ENCODE measurements at regions not wholly inside any gene's neighbourhood (a gene's known extent, or its start where the extent isn't known, plus 50 kb on each side); places are given as distances from the start of the nearest gene placed in this dataset.
"Not testable (repeated sequence)": the region's sequence is repeated elsewhere in the genome, so short reads cannot be mapped to it uniquely, and the experiment has no call there.

DNA sequence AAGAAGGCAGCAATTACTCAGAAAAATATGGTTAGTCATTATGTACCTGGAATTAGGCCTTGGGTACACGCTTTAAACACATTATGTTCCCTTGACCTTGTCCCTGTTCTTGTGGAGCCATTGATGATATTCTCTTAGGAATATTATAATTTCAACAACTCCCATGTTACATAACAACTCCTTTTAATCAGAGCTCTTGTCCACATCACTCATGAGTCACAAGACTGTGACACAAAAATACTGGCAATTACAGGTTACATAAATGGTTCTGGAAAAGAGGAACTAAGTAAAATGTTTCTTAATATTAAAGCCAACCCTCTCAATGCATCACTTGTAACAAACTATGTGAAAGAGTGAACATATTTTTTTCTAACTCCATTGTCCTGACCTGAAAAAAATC lies 143.8 kb upstream of the PCLO start:
- DNase-seq, result no peak

DNA sequence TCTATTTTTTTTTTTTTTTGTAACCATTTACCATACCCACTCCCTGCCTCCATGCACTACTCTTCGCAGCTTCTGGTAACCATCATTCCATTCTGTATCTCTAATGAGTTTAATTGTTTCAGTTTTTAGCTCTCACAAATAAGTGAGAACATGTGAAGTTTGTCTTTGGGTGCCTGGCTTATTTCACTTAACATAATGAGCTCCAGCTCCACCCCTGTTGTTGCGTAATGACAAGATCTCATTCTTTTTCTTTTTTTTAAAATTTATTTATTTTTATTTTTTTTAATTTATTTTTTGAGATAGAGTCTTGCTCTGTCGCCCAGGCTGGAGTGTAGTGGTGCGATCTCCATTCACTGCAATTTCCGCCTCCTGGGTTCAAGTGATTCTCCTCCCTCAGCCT lies 142.3 kb upstream of the PCLO start:
- DNase-seq, result no peak

DNA sequence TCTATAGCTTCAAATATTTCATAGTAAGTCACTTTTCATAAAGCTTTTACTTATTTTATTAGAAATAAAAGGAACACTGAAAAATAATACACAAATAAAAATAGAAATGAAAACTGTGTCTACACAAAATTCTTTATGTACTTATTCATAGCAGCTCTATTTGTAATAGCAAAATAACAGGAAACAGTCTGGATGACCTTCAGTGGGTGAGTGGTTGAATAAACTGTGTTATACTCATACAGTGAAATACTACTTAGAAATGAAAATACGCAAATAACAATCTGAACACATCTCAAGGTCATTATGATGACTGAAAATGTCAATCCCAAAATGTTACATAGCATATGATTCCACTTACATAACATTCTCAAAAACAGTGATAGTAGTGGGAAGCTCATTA lies 138.7 kb upstream of the PCLO start:
- DNase-seq, result no peak

DNA sequence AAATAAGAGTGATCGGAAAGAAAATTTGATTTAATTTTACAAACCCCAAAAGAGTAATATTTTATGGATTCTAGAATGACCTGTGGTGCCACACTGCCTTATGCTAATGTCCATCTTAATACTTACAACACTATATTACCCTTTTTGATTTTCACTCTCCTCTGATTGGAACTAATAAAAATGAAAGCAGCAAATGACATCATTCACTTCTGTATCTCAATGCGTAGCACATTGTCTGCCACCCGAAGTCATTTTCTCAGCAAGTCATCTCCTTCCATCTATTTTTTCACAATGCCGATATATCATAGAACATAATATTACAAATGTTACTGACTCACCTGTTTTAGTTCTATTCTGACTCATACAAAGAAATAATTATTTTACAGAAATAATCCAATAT lies 127.5 kb upstream of the PCLO start:
- DNase-seq, result no peak

DNA sequence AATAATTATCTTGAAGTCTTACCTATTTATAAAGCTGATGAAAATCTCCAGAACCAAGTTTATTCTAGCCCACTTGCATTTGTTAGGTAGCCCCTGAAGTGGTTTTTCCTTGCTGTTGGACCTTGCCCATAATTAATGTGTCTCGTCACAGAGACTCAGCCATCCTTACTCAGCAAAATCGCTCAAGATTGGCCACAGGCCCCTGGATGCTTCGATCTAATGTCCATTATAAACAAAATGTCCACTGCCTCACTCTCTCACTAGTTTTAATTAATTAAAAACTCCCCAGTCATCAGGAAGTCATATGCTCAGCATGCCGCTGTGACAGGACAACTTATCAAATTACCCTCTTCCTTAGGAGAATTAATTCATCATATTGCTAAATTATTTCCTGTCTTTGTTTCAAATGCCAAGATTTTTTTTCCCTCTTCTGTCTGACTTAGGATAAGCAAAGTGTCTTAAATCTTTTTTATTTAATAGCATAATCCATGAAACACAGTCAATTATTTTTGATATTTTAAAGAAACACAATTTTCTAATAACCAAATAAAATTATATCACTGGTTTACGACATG lies 126.8 kb upstream of the PCLO start:
- no peak for DNase-seq

DNA sequence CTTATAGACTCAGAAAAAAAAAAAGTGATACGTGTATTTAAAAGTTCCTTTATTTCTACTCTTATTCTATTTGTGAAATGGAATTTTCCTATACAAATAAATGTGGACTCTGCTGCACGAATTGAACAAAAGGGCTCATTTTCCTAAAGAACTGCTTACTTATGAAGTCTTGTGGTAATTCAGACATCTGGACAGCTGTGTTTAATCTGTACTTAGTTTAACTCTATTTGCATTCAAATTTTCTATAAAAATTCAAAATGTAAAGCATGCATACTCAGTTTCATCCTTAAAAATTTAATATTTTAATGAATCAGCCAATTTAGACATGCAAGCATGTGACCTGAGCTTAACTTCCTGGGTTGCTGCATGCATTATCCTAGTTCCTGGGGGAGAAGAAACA lies 118.0 kb upstream of the PCLO start:
- DNase-seq, result no peak

DNA sequence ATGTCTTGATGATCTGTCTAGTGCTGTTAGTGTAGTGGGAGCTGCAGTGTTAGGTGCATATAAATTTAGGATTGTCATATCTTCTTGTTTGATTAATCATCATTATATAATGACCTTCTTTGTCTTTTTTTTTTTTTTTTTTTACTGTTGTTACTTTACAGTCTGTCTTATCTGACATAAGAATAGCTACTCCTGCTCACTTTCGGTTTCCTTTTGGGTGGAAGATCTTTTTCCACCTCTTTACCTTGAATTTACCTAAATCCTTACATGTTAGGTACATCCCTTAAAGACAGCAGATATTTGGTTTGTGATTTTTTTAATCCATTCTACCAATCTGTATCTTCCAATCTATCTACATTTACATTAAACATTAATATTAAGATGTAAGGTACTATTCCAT lies 113.6 kb upstream of the PCLO start:
- no peak for DNase-seq

DNA sequence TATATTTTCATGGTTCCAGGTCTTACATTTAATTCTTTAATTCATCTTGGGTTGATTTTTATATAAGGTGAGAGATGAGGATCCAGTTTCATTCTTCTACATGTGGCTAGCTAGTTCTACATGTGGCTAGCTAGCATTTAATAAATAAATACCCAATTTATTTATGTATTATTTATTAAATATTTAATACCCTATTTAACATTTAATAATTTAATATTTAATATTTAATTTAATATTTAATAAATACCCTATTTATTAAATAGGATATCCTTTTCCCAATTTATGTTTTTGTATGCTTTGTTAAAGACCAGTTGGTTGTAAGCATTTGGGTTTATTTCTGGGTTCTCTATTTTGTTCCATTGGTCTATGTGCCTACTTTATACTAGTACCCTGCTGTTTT lies 111.0 kb upstream of the PCLO start:
- DNase-seq, result no peak

DNA sequence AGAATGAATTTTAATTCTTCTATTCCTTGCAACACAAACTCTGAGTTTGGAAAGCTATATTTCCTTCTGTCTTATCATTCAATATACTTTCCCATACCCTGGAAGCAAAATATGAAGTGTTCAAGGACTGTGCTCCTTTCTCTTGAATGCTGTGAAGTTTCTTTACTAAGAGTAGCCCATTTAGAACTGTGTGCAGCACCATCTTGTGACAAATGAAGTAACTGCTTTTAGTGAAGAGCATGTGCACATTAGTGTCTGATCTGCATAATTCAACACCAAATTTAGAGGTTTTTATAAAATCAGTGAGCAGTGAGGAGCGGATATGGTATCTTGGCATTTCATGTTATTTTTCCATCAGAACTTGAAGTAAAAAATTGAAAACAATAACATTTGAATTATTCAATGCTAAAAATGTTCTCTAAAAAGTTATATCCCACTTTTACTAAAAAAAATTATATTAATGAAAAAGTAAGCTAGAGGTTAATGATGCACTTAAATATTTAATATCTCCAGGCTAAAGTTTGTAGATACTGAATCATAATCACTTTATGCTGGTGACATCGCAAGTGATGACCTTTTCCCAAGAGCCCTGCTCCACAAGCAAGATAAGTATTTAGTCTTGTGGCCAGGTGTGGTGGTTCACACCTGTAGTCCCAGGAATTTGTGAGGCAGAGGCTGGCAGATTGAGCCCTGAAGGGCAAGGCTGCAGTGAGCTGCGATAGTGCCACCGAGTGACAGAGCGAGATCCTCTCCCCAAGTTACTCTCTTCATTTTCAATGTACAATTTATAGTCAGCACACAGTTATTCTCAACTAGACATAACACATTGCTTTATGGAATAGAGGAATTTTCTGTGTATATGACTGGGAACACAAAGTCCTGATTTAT lies 108.8 kb upstream of the PCLO start:
- DNase-seq, result peak; percentile 2 to 26

DNA sequence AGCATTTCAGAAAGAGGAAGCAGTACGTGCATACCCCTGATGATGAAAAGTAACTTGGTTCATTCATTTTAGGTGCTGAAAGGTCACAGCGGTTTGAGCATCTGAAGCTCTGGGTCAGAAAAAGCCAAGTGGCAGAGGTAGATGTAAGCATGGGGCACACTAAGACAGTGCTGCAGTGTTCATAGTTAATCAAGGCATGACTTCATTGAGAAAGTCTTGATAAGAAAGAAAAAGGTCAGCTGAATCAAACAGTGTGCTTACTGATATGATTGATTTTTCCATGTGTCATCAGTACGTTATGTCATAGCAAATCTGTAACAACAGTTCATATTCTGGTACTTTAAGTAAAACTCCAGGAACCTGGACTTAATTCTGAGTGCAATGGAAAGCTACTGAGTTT lies 107.7 kb upstream of the PCLO start:
- no peak for DNase-seq

DNA sequence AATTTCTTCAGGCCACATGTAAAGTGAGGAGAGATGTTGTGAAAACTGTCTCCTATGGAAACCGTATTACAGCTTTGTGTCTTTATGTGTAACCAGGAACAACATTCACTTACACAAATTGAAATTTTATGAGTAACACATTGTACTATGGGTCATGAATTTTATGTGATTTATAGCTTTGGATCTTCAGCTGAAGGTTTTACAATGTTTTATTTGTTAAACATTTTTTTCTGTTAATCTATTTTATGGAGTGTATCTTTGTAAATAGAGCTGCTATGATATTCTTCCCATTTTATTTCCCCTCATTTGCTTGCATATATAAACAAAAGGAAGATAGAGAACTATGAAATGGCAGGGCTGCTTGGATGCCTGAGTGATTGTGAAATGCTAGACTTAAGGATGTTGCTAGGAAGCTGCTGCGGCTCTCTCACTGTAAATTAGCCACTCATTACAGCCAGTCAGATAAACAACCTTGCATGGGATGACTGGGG lies 104.5 kb upstream of the PCLO start:
- peak; percentile 34 to 55 for DNase-seq

DNA sequence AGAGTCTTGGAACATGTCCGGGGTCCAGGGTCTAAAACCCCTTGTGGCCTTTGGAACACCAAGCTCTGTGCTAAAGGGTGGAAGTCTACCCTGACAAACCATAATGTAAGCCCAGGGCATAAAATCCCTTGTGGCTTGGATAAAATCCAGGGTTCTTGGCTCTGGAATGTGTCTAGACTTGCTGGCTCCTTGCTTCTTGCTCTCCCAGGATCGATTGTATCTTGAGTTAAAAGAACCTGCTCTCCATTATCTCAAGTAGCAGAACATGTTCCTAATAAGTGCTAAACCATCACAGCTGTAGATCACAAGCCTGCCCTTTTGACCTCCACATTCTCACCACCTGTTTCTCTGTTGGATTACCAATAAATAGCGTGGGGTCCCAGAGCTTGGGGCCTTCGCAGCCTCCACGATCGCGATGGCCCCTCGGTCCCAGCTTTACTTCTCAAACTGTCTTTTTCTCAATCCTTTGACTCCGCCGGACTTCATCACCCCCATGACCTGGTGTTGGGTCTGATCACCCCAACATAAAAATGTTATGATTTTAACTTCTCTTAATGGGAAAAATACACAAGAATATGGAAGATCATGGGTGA lies 100.9 kb upstream of the PCLO start:
- not testable (repeated sequence) for DNase-seq

DNA sequence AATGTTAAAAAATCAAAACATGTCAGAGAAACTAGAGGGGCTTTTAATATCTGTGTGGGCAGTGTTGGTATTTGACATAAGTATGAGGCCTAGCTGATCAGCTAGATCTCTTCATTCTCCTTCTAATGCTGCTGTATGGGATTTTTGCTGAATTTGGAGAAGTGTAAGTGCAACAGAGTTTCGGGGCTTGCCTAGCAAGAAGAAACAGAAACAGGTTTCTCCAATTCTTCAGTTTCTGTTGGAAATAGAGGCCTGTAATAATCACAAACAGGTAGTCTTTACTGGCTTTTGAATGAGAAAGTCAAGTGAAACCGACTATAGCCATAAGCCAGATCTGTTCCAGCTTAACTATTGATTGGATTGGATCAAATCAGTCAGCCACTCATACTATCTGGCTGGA lies 96.4 kb upstream of the PCLO start:
- no peak for DNase-seq

DNA sequence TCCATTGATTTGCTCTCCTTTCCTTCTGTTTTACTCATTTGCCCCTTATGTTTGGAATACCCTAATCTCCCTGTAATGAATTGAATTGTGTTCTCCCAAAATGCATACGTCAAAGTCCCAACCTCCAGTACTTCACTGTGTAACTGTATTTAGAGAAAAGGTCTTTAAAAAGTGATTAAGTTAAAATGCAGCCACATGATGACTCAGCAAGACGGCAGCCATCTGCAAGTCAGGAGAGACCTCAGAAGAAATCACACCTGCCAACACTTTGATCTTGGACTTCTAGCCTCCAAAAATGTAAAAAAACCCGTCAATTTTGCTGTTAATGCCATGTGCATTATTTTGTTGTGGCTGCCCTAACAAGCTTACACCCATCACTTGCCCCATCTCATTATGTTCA lies 85.3 kb upstream of the PCLO start:
- DNase-seq, result no peak

DNA sequence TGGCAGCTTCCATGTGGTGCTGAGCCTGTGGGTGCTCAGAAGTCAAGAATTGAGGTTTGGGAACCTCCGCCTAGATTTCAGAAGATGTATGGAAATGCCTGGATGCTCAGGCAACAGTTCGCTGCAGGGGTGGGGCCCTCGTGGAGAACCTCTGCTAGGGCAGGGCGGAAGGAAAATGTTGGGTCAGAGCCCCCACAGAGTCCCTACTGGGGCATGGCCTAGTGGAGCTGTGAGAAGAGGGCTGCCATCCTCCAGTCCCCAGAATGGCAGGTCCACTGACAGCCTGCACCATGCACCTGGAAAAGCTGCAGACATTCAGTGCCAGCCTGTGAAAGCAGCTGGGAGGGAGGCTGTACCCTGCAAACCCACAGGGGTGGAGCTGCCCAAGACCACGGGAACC lies 56.5 kb upstream of the PCLO start:
- DNase-seq, result not testable (repeated sequence)

DNA sequence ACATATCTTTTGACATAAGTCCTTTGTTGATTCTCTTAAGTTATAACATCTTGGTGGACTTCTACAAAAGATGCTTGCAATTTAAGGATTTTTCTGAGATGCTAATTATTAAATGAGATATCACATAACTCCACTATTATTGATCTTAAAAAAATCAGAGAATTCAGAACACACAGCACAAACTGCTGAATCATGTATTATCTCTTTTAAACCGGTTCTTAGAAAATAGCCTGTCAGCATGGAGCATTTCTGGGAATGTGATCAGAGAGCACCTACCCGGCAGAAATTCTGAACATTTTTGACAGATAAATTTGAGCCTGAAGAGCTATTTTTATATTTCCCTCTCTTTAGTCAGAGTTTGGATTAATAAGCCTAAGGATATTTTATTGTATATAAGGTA lies 50.2 kb upstream of the PCLO start:
- no peak for DNase-seq

Data from right lung (tissue), 2 donors.